CD4-positive, alpha-beta T cell treated with Interleukin-15 for 1 hour (primary cell): ENCODE measurements at regions not wholly inside any gene's neighbourhood (a gene's known extent, or its start where the extent isn't known, plus 50 kb on each side); places are given as distances from the start of the nearest gene placed in this dataset.

Experiments
- DNase-seq: peaks from one replicate; pipeline ENCODE4 v3.0.0-alpha.2; 2020

DNA sequence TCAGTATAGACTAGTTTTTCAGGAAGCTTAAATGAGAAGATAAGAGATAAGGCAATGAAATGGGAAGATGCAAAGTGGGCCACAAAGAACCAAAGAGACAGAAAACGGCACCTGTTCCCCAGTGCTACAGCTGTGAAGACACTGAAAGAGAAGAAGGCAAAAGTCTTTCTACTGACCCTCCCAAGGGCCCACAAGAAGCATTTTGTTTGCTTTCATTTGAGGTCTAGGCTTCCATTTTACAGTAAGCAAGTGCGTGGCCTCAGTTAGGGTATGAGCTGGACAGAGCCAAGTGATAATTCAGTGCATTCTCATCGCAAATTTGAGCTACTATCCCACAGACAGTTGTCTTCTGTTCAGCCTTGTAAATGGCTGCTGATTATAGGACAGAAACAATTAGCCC lies 53.4 kb upstream of the STK17B start:
- no peak for DNase-seq

DNA sequence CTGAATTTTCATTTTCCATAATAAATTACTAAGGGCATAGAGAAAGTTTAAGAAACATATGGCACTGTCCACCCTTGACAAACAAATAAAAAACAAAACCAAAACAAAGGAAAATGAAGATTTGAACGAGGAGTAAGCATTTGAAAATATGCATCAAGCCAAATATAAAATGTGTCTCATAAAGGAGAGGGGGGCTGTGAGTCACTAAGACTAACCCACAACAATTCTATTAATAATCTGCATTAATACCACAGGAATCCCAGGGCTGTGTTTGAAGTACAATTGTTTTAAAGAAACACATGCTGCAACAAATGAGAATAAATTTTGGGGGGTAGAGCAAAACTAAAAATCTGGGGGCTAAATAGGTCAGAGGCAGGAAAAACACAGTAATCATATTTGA lies 53.8 kb upstream of the STK17B start:
- no peak for DNase-seq

DNA sequence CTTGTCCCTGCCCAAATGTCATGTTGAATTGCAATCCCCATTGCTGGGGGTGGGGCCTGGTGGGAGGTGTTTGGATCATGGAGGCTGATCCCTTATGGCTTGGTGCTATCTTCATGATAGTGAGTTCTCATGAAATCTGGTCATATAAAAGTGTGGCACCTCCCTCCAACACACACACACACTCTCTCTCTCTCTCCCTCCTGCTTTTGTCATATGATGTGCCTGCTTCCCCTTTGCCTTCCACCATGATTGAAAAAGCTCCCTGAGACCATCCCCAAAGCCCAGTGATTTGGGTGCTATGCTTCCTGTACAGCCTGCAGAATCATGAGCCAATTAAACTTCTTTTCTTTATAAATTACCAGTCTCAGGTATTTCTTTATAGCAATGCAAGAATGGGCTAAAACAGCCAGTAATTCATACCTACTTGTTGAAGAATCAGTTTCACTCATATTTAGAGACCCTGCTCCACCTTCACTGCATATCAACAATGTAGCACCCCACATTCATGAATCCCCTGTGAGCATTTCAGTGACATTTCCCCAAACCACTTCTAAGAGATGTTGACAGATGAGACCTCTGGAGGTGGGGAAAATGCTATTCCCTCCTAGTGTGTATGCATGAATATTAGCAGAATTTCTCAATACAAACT lies 54.8 kb upstream of the STK17B start:
- no peak for DNase-seq

DNA sequence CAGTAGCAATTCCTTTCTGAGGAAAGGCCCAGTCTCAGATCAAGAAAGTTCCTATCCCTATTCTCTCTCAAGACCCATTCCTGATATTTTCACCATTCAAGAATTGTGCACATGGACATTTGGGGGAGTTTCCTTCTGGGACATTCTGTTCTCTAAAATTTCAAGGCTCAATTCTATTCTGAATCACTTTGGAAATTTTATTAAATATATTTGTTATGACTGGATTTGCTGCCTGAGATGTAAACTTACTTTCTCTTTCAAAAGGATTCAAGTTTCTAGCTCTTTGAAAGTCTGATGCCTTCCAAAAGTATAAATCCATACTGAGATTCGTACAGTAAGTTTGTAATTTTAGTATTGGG lies 55.3 kb upstream of the STK17B start:
- no peak for DNase-seq

DNA sequence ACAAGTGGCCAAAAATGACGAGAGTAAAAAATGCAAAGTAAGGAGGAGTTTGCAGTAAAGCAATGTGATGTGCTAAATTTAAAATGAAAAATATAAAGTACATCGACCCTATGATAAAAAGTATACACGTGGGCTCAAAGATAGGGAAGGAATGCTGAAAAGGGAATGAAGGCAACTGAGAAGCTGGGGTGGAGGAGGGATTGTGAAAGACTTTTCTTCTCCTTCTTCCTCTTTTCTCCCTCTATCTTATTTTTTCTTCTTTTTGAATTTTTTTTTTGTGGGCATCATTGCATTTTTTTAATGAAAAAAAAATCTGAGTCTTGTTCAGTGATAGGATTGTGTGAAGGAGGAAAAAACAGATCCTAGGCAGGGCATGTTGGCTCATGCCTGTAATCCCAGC lies 57.6 kb upstream of the STK17B start:
- no peak for DNase-seq

DNA sequence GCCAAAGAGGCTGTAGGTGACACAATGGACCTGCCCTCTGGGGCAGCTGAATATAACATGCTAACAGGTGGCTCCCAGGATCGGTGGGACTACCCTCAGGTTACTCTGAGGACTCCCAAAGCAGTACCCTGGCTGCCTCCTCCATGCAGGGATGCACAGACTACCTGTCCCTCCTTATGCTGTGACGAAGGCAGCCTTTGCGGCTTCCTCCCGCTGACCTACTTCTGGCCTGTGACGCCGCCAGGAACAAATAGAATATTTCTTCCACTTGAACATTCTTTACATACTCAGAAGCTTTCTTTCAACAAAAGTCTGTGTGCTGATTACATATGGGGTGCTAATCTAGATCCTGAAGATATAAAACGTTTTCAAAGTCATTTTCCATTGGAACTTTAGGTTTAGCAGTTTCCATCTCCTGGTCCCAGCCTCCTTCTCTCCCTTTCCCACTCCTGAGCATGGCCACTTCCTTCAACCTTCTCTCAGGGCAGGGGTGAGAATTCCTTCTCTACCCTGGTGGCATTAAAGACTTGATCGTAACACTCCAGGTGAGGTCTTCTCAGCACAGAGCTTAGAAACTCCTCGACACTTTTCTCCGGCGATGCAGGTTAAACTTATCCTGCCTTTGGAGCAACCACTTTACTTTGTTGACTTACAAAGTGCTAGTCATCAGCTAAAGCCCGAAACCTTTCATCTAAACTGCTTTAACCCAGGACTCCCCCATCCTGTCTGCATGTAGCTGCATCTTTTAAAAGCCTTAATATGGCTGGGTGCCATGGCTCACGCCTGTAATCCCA lies 58.9 kb upstream of the STK17B start:
- peak; percentile 81 for DNase-seq

DNA sequence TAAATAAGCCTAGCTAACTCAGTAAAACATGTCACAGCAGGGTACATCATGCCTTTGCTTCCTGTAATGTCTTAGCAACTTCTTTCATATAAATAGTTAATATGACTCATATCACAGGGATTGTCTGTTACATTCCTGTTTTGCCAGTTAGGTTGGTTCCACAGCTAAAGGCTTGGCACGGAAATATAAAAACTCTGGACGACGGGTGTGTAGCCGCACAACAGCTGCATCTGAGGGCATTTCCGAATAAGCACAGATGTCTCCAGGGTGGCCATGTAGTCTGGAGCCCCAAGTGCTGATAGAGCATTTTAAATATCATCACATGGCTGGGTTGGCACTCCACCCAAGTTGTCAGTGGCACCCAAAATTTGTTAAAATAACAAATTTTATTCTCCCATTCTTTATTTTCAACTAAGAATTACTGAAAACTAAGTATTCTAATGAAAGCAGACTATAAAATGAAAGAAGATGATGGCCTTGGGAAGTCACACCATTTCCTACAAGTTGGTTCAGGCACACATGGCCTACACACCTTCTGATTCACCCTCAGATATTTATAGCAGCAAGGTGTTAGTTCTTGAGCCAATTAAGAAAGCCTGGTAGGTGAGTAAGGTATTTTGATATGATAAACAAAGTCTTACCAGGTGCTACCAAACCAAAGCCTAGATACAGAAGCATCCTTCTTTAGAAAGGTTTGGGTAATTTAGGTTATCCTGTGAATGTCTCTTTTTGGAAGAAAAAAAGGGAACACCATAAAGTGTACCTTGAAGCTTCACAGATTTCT lies 61.8 kb upstream of the STK17B start:
- DNase-seq, result no peak

DNA sequence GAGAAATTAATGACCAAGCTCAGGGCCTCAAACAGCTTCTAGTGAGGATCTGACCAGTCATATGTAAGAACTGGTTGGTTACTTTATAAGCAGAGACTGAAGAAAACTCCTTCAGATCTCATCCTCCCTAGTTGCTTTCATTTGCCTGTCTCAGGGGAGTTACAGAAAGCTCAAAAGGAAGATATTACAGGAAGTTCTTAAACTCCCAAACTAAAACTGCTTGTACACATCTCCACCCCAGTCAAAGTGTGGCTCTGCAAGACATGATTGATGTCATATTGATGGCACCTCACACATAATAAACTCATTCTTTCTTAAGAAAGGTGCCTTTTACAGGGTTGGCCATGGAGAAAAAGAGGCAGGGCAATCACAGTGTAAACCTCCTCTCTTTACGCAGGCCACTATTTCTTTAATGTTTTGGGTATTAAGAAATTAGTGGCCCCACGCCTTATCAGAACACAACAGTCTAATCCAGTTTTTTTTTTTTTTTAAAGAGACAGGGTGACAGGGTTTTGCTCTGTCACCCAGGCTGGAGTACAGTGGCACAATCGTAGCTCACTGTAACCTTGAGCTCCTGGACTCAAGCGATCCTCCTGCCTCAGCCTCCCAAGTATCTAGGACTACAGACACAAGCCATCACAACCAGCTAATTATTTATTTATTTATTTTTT lies 62.6 kb upstream of the STK17B start:
- no peak for DNase-seq

DNA sequence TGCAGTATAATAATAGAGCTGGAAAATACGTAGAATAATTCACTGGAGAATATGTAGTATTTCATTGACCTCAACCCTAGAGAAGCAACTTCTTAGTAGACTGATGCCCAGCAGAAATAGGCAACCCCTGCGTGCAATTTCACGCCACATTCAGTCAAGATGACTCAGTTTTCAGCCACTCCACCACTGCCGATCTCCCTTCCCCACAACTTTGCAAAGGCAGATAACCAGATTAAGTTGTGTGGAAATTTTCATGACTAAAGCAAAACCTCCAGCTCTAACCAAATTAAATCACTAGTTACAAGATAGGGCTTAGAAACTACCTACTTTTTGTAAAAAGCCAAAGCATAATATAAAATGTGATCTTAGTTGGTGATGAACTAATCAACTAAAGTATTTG lies 63.3 kb upstream of the STK17B start:
- peak; percentile 45 for DNase-seq

DNA sequence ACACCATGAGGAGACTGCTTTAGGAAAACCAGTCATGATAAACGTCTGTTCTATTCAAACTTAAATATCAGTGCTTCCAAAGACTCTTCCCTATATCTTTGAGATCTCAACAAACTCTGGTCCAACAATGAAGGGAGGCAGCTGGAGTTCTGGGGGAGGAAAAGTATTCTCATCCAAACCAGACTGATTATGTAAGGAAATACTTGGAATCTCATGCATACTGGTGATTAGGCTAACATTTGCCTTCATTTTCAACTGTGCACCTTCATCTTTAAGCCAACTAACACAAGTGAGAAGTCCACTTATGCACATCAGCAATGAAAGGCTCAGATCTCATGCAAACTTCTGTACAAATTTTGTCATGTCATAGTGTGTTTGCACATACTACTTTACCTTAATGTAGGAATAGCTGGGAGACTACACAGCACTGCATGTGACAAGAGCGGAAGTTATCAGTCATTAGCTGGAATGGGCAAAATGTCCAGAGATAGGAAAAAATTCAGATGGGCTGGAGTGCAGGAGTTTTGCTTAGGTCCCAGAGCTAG lies 67.5 kb upstream of the STK17B start:
- DNase-seq, result no peak

DNA sequence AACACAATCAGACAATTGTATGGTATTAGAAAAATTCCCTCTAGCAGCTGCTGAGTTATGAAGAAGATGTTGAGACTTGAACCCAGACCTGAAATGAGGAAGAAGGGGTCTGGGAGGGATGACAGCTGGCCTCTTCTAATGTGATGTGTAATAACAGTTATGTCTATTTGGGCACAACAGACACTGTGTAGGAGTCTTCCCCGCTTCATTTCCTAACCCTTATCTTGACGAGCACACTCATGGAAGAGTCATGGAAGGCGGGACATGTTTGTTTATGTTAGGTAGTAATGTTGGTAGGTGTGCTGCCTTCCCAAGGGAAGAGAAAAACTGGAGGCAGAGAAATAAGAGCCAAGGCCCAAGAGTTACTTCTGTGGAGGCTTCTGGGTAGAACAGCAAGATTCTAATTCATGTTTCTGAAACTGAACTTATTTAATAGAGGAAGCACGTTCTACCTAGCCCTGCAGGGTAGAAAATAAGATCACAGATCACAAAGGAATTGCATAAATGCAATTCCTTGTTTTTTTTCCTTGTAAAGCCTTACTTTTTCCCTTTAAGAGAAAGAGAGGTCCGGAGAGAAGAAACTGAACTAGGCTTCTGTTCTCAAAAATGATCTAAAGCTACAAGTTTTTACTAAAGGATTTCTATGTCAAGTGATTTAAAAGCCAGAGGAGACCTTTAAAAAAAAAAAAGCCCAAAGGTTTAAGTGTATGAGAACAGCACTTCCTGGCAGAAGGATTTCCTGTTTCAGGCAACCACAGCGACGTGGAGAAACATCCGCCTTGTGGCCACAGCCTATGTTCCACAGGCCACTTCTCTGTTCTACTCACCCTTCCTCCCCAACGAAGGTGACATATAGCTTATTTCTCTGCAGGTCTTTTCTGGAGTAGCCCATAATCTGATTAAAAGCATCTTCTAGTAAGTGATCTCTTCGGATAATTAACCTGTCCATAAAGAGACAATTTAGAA lies 68.5 kb upstream of the STK17B start:
- peak; percentile 91 for DNase-seq

DNA sequence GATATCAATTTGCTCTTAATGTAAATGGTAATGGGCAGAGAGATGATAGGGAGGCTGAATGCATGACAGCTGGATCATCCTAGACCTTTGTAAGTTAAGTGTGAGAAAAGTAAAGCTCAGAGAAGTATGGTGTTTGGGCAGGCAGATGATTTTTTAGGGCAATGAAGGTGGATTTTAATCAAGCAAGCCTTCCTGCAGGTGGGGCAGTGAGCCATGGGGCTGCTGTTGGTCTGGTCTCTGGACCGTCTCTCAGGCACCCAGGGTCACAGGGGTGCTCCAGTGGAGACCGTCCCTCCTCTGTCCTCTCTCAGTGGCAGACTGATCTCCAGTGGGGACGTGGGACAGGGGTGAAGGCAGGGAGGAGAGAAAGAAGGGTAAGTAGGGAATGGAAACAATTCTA lies 69.8 kb upstream of the STK17B start:
- no peak for DNase-seq

DNA sequence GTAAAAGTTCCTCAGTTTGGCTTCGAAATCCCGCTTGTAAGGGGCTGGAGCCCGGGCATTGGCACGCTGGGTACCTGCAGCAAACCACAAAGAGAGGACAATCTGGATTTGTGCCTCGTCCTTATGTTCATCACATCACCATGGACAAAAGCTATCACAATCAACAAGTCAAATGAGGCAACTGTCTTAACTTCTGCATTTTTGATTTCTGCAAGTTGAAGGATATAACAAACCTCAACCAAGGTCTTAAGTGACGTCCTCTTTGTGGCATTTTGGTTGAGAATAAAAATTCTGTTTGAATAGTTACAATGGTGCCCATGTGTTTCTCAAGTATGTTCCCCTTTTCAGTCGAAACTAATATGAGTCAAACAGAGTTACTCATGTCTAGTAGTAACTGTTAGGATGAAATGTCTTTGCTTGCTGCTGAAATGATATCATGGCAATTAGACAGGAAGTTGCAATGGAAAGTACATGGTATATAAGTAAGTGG lies 70.8 kb upstream of the STK17B start:
- peak; percentile 42 for DNase-seq

DNA sequence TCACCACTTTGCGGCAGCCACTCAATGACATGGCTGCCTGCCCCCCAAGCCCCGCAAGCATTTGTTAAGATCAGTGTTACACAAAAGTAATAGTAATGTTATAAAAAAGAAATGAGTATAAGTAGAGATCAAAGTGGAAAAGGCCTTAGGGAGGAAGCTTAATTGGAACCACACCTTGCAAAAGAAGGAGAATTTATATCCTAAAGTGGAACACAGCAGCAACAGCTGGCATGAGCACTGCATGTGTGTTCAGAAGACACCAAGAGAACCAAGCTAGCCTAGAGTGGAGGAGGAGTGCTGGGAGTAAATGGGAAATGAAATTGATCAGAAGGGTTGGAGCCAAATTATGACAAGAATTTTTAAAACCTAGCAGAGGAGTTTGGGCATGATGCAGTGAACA lies 73.1 kb upstream of the STK17B start:
- DNase-seq, result no peak

DNA sequence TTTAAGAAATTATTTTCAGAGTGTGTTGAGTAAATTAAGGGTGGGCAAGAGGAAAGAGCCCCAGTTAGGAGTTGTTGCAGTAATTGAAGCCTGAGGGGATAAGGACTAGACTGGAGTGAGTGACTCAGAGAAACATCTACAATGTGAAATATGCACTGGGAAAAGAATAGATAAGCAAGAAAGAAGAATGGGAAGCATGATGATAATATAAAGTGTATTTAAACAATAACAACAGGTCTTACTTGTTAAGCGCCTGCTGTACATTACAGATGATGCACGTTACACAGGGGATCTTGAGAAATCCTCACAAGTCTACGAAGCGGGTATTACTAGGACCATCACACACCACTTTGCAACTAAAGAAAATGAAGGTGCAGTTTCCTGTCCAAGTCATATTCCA lies 73.6 kb upstream of the STK17B start:
- DNase-seq, result no peak

DNA sequence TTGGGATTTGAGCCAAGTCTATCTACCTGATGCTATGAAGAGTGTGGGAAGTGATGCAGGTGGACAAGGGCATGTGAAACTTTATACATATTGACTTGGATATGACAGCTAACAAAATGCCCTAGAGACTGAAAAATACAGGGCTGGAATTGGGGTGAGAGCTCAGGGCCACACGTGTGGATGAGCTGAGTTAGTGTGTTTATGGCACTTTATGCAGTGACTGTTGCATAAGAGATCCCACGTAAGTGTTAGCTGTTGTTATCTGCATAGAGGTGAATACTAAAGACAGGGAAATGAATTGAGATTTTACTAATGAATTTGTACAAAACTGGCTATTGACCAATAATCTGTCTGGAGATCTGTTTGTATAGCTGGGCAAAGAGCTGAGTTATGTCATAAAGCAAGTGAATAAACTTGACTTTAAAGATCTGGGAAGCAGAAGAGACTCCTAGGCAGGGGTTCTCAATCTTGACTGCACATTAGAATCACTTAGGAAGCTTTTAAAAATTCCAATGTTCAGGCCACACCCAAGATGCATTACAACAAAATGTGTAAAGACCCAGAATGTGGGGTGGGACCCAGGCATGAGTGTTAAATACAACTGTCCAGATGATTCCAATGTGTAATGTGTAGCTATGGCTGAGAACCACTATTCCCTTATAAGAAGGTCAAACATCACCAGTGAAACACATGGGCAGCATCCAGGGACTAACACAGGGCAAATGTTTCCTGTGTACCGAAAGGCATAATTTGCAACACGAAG lies 74.2 kb upstream of the STK17B start:
- DNase-seq, result no peak

DNA sequence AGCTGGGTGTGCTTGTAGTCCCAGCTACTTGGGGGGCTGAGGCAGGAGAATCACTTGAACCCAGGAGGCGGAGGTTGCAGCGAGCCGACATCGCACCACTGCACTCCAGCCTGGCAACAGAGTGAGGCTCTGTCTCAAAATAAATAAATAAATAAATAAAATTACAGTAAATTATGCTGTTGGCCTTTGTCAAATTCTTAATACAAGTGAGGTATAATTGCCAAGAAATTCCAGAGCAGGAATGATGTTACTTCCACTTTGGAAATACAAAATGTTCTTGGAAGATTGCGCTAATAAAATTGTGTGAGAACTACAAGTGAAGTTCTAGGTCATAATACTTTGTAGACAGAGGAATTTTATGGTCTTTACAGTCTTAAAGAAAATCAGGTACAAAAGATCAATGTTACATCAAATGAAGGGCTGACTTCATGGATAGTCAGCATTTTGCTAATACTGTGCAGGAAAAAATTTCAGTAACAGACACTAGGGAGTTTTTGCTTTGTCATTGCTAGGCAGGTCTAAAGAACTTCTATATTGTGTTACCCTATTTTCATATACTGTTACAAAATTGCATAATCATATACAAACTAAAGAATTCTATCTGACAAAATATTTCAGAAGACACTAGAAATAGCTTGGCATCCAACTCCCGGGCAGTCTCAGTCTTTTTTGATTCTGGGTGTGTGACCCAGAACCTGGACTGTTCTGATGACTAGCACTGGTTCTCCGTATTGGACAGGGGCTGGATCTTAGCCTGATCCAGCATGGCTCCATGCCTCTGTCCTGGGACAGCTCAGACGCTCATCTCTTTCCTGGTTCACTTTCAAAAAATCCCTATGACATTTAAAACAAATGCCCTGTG lies 76.0 kb upstream of the STK17B start:
- DNase-seq, result no peak

DNA sequence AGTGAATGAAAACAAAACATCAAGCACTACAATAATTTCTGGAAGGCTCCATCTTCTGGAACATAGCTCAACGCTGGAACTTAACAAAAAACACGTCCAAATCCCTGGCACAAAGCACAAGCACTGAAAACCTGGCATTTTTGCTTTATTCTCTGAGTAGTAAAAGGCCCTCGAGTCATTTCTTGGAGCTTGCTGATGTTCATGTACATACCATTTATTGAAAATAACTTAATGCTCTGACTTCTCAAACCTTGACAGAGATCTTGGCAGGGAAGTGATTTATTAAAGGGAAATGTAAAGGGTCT lies 76.5 kb upstream of the STK17B start:
- DNase-seq, result no peak

DNA sequence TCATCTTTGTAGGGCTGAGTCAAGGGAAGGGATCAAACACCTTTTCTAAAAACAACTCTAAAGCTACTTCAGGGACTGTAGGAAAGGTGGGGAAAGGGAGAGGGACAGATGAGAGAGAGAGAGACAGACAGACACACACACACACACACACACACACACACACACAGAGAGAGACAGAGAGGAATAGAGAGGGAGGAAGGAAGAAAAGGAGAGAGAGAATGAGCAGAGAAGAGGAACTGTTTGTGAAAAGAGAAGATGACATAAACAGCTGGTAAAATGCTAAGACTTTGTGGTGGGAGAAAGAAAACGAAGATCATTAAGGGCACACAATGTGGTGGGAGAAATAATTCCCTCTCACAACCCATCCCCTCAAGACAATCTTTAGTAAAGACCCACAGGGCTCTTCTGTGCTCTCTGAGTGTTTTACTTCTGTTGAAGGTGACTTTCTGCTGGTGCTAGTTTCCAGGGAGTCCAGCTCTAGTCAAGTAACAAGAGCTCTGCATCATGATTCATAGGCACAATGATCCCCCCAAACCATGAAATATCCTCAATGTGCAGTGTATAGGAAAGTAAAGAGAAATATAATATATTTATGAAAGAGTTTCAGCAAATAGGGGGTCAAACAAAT lies 77.2 kb upstream of the STK17B start:
- no peak for DNase-seq

DNA sequence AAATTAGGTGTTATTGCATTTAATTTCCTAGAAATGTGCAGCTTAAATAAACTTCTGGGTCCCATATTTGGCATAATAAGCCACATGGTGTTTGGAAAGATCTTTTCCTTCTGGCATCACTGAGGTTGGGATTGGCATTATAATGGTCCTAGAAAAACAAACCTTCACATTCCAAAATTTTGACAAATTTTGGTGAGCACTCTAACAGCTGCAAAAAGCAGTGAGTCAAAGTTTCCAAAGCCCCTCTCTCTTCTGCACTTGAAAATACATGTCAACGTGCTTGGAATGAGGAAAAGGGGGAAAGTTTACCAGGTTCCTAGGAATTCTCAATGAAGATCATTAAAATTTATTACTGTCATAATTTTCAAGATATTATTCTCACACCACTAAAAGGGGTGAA lies 77.8 kb upstream of the STK17B start:
- no peak for DNase-seq
